ENCODE measurements at regions not wholly inside any gene's neighbourhood (a gene's known extent, or its start where the extent isn't known, plus 50 kb on each side); places are given as distances from the start of the nearest gene placed in this dataset.

GRCh38 chr10:88100281-88100680 lies 236.9 kb downstream of the PTEN start:
- H3K79me1 ChIP-seq (ENCODE audit: low read length) = no peaks in the 10 kb centered on the region
- H3K36me3 ChIP-seq (ENCODE audit: control insufficient read depth, insufficient read depth, low read length) = no peaks in the 10 kb centered on the region
- no peak overlapping the region for H3K4me2 ChIP-seq (ENCODE audit: low read length)
- DNase-seq = no peak
- H2BK120ac ChIP-seq (ENCODE audit: low read depth, low read length) = no peak overlapping the region
- H4K8ac ChIP-seq (ENCODE audit: low read depth, low read length) = no peak overlapping the region
- H3K4me3 ChIP-seq (ENCODE audit: low read length) = no peak overlapping the region
- H2BK15ac ChIP-seq (replicated peaks; ENCODE audit: low read depth) = no peak overlapping the region
- no peak overlapping the region for H3K4ac ChIP-seq (ENCODE audit: low read depth, low read length)
- no peak overlapping the region for H3K9ac ChIP-seq (ENCODE audit: low read length)
- H3K79me2 ChIP-seq (ENCODE audit: control insufficient read depth, insufficient read depth, low read length) = no peaks in the 10 kb centered on the region
- H3K23ac ChIP-seq (ENCODE audit: low read length) = no peak overlapping the region
- H4K5ac ChIP-seq (ENCODE audit: low read length) = no peak overlapping the region
- no peak overlapping the region for H3K56ac ChIP-seq (ENCODE audit: low read length)
- H2AK5ac ChIP-seq (ENCODE audit: low read length) = no peak overlapping the region
- H2BK5ac ChIP-seq (ENCODE audit: low read length) = no peak overlapping the region
- H3K4me1 ChIP-seq (ENCODE audit: control insufficient read depth, low read depth, low read length) = no peaks in the 10 kb centered on the region
- no peak overlapping the region for H3K18ac ChIP-seq (ENCODE audit: low read length)
- no peaks in the 10 kb centered on the region for H3K27me3 ChIP-seq (ENCODE audit: insufficient read depth, low read length, poor library complexity)
- no peak overlapping the region for H3K27ac ChIP-seq (ENCODE audit: low read depth, low read length)

GRCh38 chr10:88101666-88102065 lies 238.2 kb downstream of the PTEN start:
- Histone ChIP-seq H3K79me2 (ENCODE audit: control insufficient read depth, insufficient read depth, low read length) (no peaks in the 10 kb centered on the region), H3K4me3 (ENCODE audit: low read length) (no peak overlapping the region), H2AK5ac (ENCODE audit: low read length) (no peak overlapping the region), H3K36me3 (ENCODE audit: control insufficient read depth, insufficient read depth, low read length) (no peaks in the 10 kb centered on the region), H3K56ac (ENCODE audit: low read length) (no peak overlapping the region), H3K4ac (ENCODE audit: low read depth, low read length) (no peak overlapping the region), H4K5ac (ENCODE audit: low read length) (no peak overlapping the region), H2BK15ac (replicated peaks; ENCODE audit: low read depth) (no peak overlapping the region), H4K8ac (ENCODE audit: low read depth, low read length) (no peak overlapping the region), H2BK120ac (ENCODE audit: low read depth, low read length) (no peak overlapping the region), H3K18ac (ENCODE audit: low read length) (no peak overlapping the region), H3K23ac (ENCODE audit: low read length) (no peak overlapping the region), H3K4me1 (ENCODE audit: control insufficient read depth, low read depth, low read length) (no peaks in the 10 kb centered on the region), H3K79me1 (ENCODE audit: low read length) (no peaks in the 10 kb centered on the region), H3K4me2 (ENCODE audit: low read length) (no peak overlapping the region), H3K27ac (ENCODE audit: low read depth, low read length) (no peak overlapping the region), H3K9ac (ENCODE audit: low read length) (no peak overlapping the region), H2BK5ac (ENCODE audit: low read length) (no peak overlapping the region), H3K27me3 (ENCODE audit: insufficient read depth, low read length, poor library complexity) (no peaks in the 10 kb centered on the region)
- no peak for DNase-seq
- WGBS (ENCODE audit: extremely low coverage, insufficient coverage, low lambda C conversion rate) = no CpG with 5 or more reads among the region's 2 CpGs

GRCh38 chr10:88103576-88103975 lies 240.2 kb downstream of the PTEN start:
- Histone ChIP-seq H2BK120ac (ENCODE audit: low read depth, low read length) (no peak overlapping the region), H3K27ac (ENCODE audit: low read depth, low read length) (no peak overlapping the region), H3K27me3 (ENCODE audit: insufficient read depth, low read length, poor library complexity) (no peaks in the 10 kb centered on the region), H3K79me2 (ENCODE audit: control insufficient read depth, insufficient read depth, low read length) (no peaks in the 10 kb centered on the region), H3K56ac (ENCODE audit: low read length) (no peak overlapping the region), H3K18ac (ENCODE audit: low read length) (no peak overlapping the region), H3K79me1 (ENCODE audit: low read length) (no peaks in the 10 kb centered on the region), H3K23ac (ENCODE audit: low read length) (no peak overlapping the region), H2BK5ac (ENCODE audit: low read length) (no peak overlapping the region), H3K36me3 (ENCODE audit: control insufficient read depth, insufficient read depth, low read length) (no peaks in the 10 kb centered on the region), H4K8ac (ENCODE audit: low read depth, low read length) (no peak overlapping the region), H3K4me2 (ENCODE audit: low read length) (no peak overlapping the region), H2AK5ac (ENCODE audit: low read length) (no peak overlapping the region), H4K5ac (ENCODE audit: low read length) (no peak overlapping the region), H3K4me3 (ENCODE audit: low read length) (no peak overlapping the region), H2BK15ac (replicated peaks; ENCODE audit: low read depth) (no peak overlapping the region), H3K4ac (ENCODE audit: low read depth, low read length) (no peak overlapping the region), H3K4me1 (ENCODE audit: control insufficient read depth, low read depth, low read length) (no peaks in the 10 kb centered on the region), H3K9ac (ENCODE audit: low read length) (no peak overlapping the region)
- no peak for DNase-seq

GRCh38 chr10:88104223-88104622 lies 240.8 kb downstream of the PTEN start:
- no peak overlapping the region for H2BK15ac ChIP-seq (replicated peaks; ENCODE audit: low read depth)
- H3K4ac ChIP-seq (ENCODE audit: low read depth, low read length) = no peak overlapping the region
- no peak overlapping the region for H3K56ac ChIP-seq (ENCODE audit: low read length)
- no peak for DNase-seq
- H3K79me1 ChIP-seq (ENCODE audit: low read length) = no peaks in the 10 kb centered on the region
- WGBS (ENCODE audit: extremely low coverage, insufficient coverage, low lambda C conversion rate) = no CpG with 5 or more reads among the region's 2 CpGs
- no peak overlapping the region for H3K9ac ChIP-seq (ENCODE audit: low read length)
- H3K4me3 ChIP-seq (ENCODE audit: low read length) = no peak overlapping the region
- no peaks in the 10 kb centered on the region for H3K27me3 ChIP-seq (ENCODE audit: insufficient read depth, low read length, poor library complexity)
- H3K79me2 ChIP-seq (ENCODE audit: control insufficient read depth, insufficient read depth, low read length) = no peaks in the 10 kb centered on the region
- no peak overlapping the region for H3K4me2 ChIP-seq (ENCODE audit: low read length)
- H2BK120ac ChIP-seq (ENCODE audit: low read depth, low read length) = no peak overlapping the region
- no peak overlapping the region for H3K27ac ChIP-seq (ENCODE audit: low read depth, low read length)
- no peak overlapping the region for H2BK5ac ChIP-seq (ENCODE audit: low read length)
- no peaks in the 10 kb centered on the region for H3K4me1 ChIP-seq (ENCODE audit: control insufficient read depth, low read depth, low read length)
- no peak overlapping the region for H3K18ac ChIP-seq (ENCODE audit: low read length)
- no peak overlapping the region for H2AK5ac ChIP-seq (ENCODE audit: low read length)
- no peak overlapping the region for H4K5ac ChIP-seq (ENCODE audit: low read length)
- no peak overlapping the region for H3K23ac ChIP-seq (ENCODE audit: low read length)
- H3K36me3 ChIP-seq (ENCODE audit: control insufficient read depth, insufficient read depth, low read length) = no peaks in the 10 kb centered on the region
- H4K8ac ChIP-seq (ENCODE audit: low read depth, low read length) = no peak overlapping the region

GRCh38 chr10:88106366-88106765 lies 242.9 kb downstream of the PTEN start:
- H2BK15ac ChIP-seq (replicated peaks; ENCODE audit: low read depth) = no peak overlapping the region
- no peak overlapping the region for H2BK120ac ChIP-seq (ENCODE audit: low read depth, low read length)
- H3K18ac ChIP-seq (ENCODE audit: low read length) = no peak overlapping the region
- H3K23ac ChIP-seq (ENCODE audit: low read length) = no peak overlapping the region
- no peak overlapping the region for H3K4ac ChIP-seq (ENCODE audit: low read depth, low read length)
- no peak overlapping the region for H3K4me3 ChIP-seq (ENCODE audit: low read length)
- H2BK5ac ChIP-seq (ENCODE audit: low read length) = no peak overlapping the region
- no peaks in the 10 kb centered on the region for H3K79me2 ChIP-seq (ENCODE audit: control insufficient read depth, insufficient read depth, low read length)
- no peaks in the 10 kb centered on the region for H3K79me1 ChIP-seq (ENCODE audit: low read length)
- H4K5ac ChIP-seq (ENCODE audit: low read length) = no peak overlapping the region
- no peaks in the 10 kb centered on the region for H3K27me3 ChIP-seq (ENCODE audit: insufficient read depth, low read length, poor library complexity)
- DNase-seq = no peak
- no peak overlapping the region for H3K56ac ChIP-seq (ENCODE audit: low read length)
- no peaks in the 10 kb centered on the region for H3K4me1 ChIP-seq (ENCODE audit: control insufficient read depth, low read depth, low read length)
- H3K4me2 ChIP-seq (ENCODE audit: low read length) = no peak overlapping the region
- H3K9ac ChIP-seq (ENCODE audit: low read length) = no peak overlapping the region
- no peak overlapping the region for H2AK5ac ChIP-seq (ENCODE audit: low read length)
- no peak overlapping the region for H4K8ac ChIP-seq (ENCODE audit: low read depth, low read length)
- H3K36me3 ChIP-seq (ENCODE audit: control insufficient read depth, insufficient read depth, low read length) = no peaks in the 10 kb centered on the region
- no CpG with 5 or more reads among the region's 2 CpGs for WGBS (ENCODE audit: extremely low coverage, insufficient coverage, low lambda C conversion rate)
- no peak overlapping the region for H3K27ac ChIP-seq (ENCODE audit: low read depth, low read length)

GRCh38 chr10:88107296-88108097 lies 244.1 kb downstream of the PTEN start:
- Histone ChIP-seq H3K4me3 (ENCODE audit: low read length) (no peak overlapping the region), H3K56ac (ENCODE audit: low read length) (no peak overlapping the region), H3K79me2 (ENCODE audit: control insufficient read depth, insufficient read depth, low read length) (no peaks in the 10 kb centered on the region), H3K18ac (ENCODE audit: low read length) (no peak overlapping the region), H3K23ac (ENCODE audit: low read length) (no peak overlapping the region), H3K79me1 (ENCODE audit: low read length) (no peaks in the 10 kb centered on the region), H3K36me3 (ENCODE audit: control insufficient read depth, insufficient read depth, low read length) (no peaks in the 10 kb centered on the region), H3K9ac (ENCODE audit: low read length) (no peak overlapping the region), H2BK120ac (ENCODE audit: low read depth, low read length) (no peak overlapping the region), H2BK15ac (replicated peaks; ENCODE audit: low read depth) (no peak overlapping the region), H3K4me1 (ENCODE audit: control insufficient read depth, low read depth, low read length) (no peaks in the 10 kb centered on the region), H4K5ac (ENCODE audit: low read length) (no peak overlapping the region), H3K4ac (ENCODE audit: low read depth, low read length) (no peak overlapping the region), H3K27ac (ENCODE audit: low read depth, low read length) (no peak overlapping the region), H3K4me2 (ENCODE audit: low read length) (no peak overlapping the region), H2AK5ac (ENCODE audit: low read length) (no peak overlapping the region), H3K27me3 (ENCODE audit: insufficient read depth, low read length, poor library complexity) (no peaks in the 10 kb centered on the region), H2BK5ac (ENCODE audit: low read length) (no peak overlapping the region), H4K8ac (ENCODE audit: low read depth, low read length) (no peak overlapping the region)
- DNase-seq = no peak
- no CpG with 5 or more reads among the region's 4 CpGs for WGBS (ENCODE audit: extremely low coverage, insufficient coverage, low lambda C conversion rate)

All from mesendoderm (in vitro differentiated cells).